PC-3 (cell line): ENCODE measurements at regions not wholly inside any gene's neighbourhood (a gene's known extent, or its start where the extent isn't known, plus 50 kb on each side); places are given as distances from the start of the nearest gene placed in this dataset.

Source experiments
- ATAC-seq: fragments of 200-7000 bp; cut with Tn5 transposase; 2 replicates; pipeline ENCODE4 v1.9.1; 2020; ENCODE audit warnings: mild to moderate bottlenecking, moderate library complexity
- BruUV-seq: library from RNA; stranded (reverse); fragments of 400-500 nt; replicated peaks from 2 replicates; lab custom pipeline; 2021; lab: Mats Ljungman, UMichigan
- CTCF ChIA-PET: fragments of 300-600 bp; sonication (Branson Sonifier 250); formaldehyde crosslinking; loops from one replicate; lab custom pipeline; 2022; ENCODE audit warnings: antibody characterized with exemption; lab: Charles Lee
- POLR2A ChIA-PET: fragments of 300-600 bp; sonication (Branson Sonifier 250); formaldehyde crosslinking; loops from one replicate; lab custom pipeline; 2022; ENCODE audit warnings: antibody characterized with exemption; ENCODE audit not compliant: unreplicated experiment; lab: Charles Lee
- DNase-seq: peaks from one replicate; pipeline ENCODE4 v3.0.0-alpha.2; 2015
- H2AFZ ChIP-seq: fragments of 300-600 bp; sonication (generic); 2 replicates; pipeline ENCODE4 v1.6.0; 2016; ENCODE audit warnings: antibody characterized with exemption, low read length
- H3F3A ChIP-seq: fragments of 300-600 bp; sonication (generic); one replicate; pipeline ENCODE4 v1.6.0; 2017; ENCODE audit warnings: antibody characterized with exemption, low read length, control low read depth, mild to moderate bottlenecking; ENCODE audit not compliant: unreplicated experiment
- H3K27ac ChIP-seq: fragments of 300-600 bp; sonication (generic); 2 replicates; pipeline ENCODE4 v1.5.1; 2016; ENCODE audit warnings: mild to moderate bottlenecking, low read length
- H3K27me3 ChIP-seq: fragments of 300-600 bp; sonication (generic); 2 replicates; pipeline ENCODE4 v1.6.1; 2016; ENCODE audit warnings: low read length, mixed read lengths
- H3K36me3 ChIP-seq: fragments of 300-600 bp; sonication (generic); 2 replicates; pipeline ENCODE4 v1.6.1; 2016; ENCODE audit warnings: low read depth, mixed run types, low read length, mixed read lengths
- H3K4me1 ChIP-seq: fragments of 300-600 bp; sonication (generic); 2 replicates; pipeline ENCODE4 v1.5.1; 2016; ENCODE audit warnings: low read length; ENCODE audit not compliant: insufficient read depth
- H3K4me2 ChIP-seq: fragments of 300-600 bp; sonication (generic); 2 replicates; pipeline ENCODE4 v1.6.0; 2016; ENCODE audit warnings: low read length
- H3K4me3 ChIP-seq: fragments of 300-600 bp; sonication (generic); 2 replicates; pipeline ENCODE4 v1.5.1; 2016; ENCODE audit warnings: mild to moderate bottlenecking, low read length, mixed read lengths
- H3K79me2 ChIP-seq: fragments of 300-600 bp; sonication (generic); 2 replicates; pipeline ENCODE4 v1.6.1; 2017; ENCODE audit warnings: low read length, mixed read lengths
- H3K9ac ChIP-seq: fragments of 300-600 bp; sonication (generic); 2 replicates; pipeline ENCODE4 v1.6.0; 2016; ENCODE audit warnings: mild to moderate bottlenecking, low read length
- H3K9me2 ChIP-seq: fragments of 300-600 bp; sonication (generic); replicated peaks from 2 replicates; pipeline ENCODE4 v1.6.1; 2016; ENCODE audit warnings: mixed run types, low read length, mixed read lengths
- H3K9me3 ChIP-seq: fragments of 300-600 bp; sonication (generic); 2 replicates; pipeline ENCODE4 v1.6.1; 2016; ENCODE audit warnings: low read length, mixed read lengths
- H4K20me1 ChIP-seq: fragments of 300-600 bp; sonication (generic); 2 replicates; pipeline ENCODE4 v1.6.1; 2016; ENCODE audit warnings: low read length, mixed read lengths
- EZH2 ChIP-seq: fragments of 300-600 bp; sonication (generic); IDR thresholded peaks from one replicate; pipeline ENCODE4 v1.6.1; 2017; ENCODE audit warnings: antibody characterized with exemption, mild to moderate bottlenecking, low read length; ENCODE audit not compliant: unreplicated experiment
- EZH2phosphoT487 ChIP-seq: fragments of 300-600 bp; sonication (generic); IDR thresholded peaks from 2 replicates; pipeline ENCODE4 v1.6.1; 2018; ENCODE audit warnings: mild to moderate bottlenecking, antibody characterized with exemption, low read length, borderline replicate concordance
- intact Hi-C: fragments of 100-400 bp; cut with micrococcal nuclease; formaldehyde crosslinking; loops from 2 replicates; pipeline ENCODE4 v1.9.0; 2023
- TF ChIP-seq, protein P1 (sequence below): fragments of 300-600 bp; sonication (generic); conservative IDR thresholded peaks from 2 replicates; pipeline ENCODE4 v1.5.1; 2017; ENCODE audit warnings: antibody characterized with exemption, low read depth, mild to moderate bottlenecking, low read length

DNA sequence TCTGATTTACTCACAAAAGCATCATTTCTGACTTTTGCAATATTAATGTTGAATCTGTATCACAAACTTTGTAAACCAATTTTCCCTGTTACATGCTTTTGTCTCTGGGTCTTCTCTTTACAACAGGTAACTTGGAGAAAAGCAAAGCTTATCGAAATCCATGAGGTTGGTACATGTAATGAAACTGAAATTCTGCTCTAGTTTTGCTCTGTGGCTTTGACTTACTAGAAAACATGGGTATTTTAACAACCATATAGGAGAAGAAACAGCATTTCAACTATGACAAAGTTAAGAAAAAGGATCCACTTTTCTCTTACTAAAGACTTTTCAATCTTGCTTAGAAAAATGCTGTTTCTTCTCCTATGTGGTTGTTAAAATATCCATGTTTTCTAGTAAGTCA, 645.8 kb downstream of the STIM2 start:
- Histone ChIP-seq H2AFZ (no peak overlapping the region), H4K20me1 (no peaks in the 10 kb centered on the region), H3K27ac (no peak overlapping the region), H3K9me2 (no peaks in the 10 kb centered on the region), H3K9me3 (no peaks in the 10 kb centered on the region), H3K4me2 (no peak overlapping the region), H3K4me1 (no peaks in the 10 kb centered on the region), H3K9ac (no peak overlapping the region), H3K79me2 (no peaks in the 10 kb centered on the region), H3K36me3 (no peaks in the 10 kb centered on the region), H3F3A (no peaks in the 10 kb centered on the region), H3K27me3 (no peaks in the 10 kb centered on the region), H3K4me3 (no peak overlapping the region)
- no TSS peak for BruUV-seq
- ATAC-seq (no peak), DNase-seq (no peak)
- ChIA-PET CTCF (no interaction called here), POLR2A (no interaction called here)
- TF ChIP-seq, protein P1, sequence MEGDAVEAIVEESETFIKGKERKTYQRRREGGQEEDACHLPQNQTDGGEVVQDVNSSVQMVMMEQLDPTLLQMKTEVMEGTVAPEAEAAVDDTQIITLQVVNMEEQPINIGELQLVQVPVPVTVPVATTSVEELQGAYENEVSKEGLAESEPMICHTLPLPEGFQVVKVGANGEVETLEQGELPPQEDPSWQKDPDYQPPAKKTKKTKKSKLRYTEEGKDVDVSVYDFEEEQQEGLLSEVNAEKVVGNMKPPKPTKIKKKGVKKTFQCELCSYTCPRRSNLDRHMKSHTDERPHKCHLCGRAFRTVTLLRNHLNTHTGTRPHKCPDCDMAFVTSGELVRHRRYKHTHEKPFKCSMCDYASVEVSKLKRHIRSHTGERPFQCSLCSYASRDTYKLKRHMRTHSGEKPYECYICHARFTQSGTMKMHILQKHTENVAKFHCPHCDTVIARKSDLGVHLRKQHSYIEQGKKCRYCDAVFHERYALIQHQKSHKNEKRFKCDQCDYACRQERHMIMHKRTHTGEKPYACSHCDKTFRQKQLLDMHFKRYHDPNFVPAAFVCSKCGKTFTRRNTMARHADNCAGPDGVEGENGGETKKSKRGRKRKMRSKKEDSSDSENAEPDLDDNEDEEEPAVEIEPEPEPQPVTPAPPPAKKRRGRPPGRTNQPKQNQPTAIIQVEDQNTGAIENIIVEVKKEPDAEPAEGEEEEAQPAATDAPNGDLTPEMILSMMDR, result no peak
- TF ChIP-seq EZH2phosphoT487 (no peak), EZH2 (no peak)
- intact Hi-C loops, result no loop called here

DNA sequence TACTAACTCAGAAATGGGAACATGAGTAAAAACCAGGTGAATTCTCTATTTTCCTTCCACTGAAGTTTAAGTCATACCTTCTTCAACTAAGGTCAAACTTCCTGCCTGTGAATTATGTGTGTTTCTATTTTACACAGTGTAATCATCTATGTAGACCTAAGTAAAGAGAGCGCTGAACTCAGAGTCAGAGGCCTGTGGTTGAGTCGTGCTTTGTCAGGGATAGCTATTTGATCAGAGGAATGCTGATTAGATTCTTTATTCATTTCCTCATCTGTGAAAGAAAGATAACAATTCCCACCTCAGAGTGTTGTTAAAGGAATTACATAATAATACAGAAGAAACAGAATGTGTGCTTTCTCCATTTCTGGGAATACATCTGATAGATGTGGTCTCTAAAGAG, 654.1 kb downstream of the STIM2 start:
- BruUV-seq, result no TSS peak
- H3K4me3 ChIP-seq, result no peak overlapping the region
- no peak overlapping the region for H3K4me2 ChIP-seq
- H4K20me1 ChIP-seq, result no peaks in the 10 kb centered on the region
- ChIA-PET POLR2A (no interaction called here), CTCF (no interaction called here)
- no peak overlapping the region for H3K27ac ChIP-seq
- no peaks in the 10 kb centered on the region for H3K36me3 ChIP-seq
- TF ChIP-seq, protein P1, result no peak
- TF ChIP-seq EZH2phosphoT487 (no peak), EZH2 (no peak)
- H3K9me3 ChIP-seq, result no peaks in the 10 kb centered on the region
- H3K9ac ChIP-seq, result no peak overlapping the region
- intact Hi-C loops, result no loop called here
- H3K9me2 ChIP-seq, result no peaks in the 10 kb centered on the region
- ATAC-seq, result no peak
- no peaks in the 10 kb centered on the region for H3F3A ChIP-seq
- no peak overlapping the region for H2AFZ ChIP-seq
- H3K4me1 ChIP-seq, result no peaks in the 10 kb centered on the region
- no peaks in the 10 kb centered on the region for H3K79me2 ChIP-seq
- peak; percentile 48 for DNase-seq
- no peaks in the 10 kb centered on the region for H3K27me3 ChIP-seq

DNA sequence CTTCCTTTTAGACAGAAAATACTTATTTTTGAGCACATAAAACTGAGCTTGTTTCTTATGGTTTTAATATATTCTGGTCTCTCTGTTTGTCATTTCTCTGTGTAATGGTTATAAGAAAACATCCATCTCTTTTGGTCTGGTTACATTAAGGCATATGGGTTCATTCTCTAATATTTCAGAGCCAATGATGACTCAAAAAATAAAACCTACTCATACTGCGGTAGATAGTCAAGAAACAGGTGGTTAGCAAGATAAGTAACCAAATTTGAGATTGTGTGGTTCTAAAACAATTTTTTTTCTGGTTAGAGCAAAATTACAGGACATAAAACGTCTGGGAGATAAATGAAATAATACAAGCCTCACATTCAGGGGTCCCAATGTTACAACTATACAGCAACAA, 654.5 kb downstream of the STIM2 start:
- ChIA-PET CTCF (no interaction called here), POLR2A (no interaction called here)
- Histone ChIP-seq H3K9me2 (no peaks in the 10 kb centered on the region), H3K27me3 (no peaks in the 10 kb centered on the region), H3K4me3 (no peak overlapping the region), H3K4me2 (no peak overlapping the region), H3F3A (no peaks in the 10 kb centered on the region), H3K36me3 (no peaks in the 10 kb centered on the region), H3K9ac (no peak overlapping the region), H2AFZ (no peak overlapping the region), H3K79me2 (no peaks in the 10 kb centered on the region), H3K4me1 (no peaks in the 10 kb centered on the region), H3K27ac (no peak overlapping the region), H3K9me3 (no peaks in the 10 kb centered on the region), H4K20me1 (no peaks in the 10 kb centered on the region)
- ATAC-seq (no peak), DNase-seq (no peak)
- BruUV-seq, result no TSS peak
- TF ChIP-seq EZH2phosphoT487 (no peak), EZH2 (no peak)
- TF ChIP-seq, protein P1, result no peak
- intact Hi-C loops, result no loop called here
